Adrenal gland (tissue), 5 donors: ENCODE measurements at regions not wholly inside any gene's neighbourhood (a gene's known extent, or its start where the extent isn't known, plus 50 kb on each side); places are given as distances from the start of the nearest gene placed in this dataset.

ENCODE experiments used
- POLR2A ChIP-seq, 2 donors: fragments of 450-650 bp; IDR thresholded peaks; one replicate each; pipeline ENCODE4 v1.6.1; 2017; ENCODE audit warnings: antibody characterized with exemption in 2 of 2, mild to moderate bottlenecking in 2 of 2, moderate library complexity in 1 of 2
- TF ChIP-seq, protein P1 (sequence below), 6 experiments: fragments of 450-650 bp in 4 of 6; fragments of 200-600 bp in 2 of 6; sonication (generic) in 1 of 6; IDR thresholded peaks; 1 replicate in 5 of 6; 2 replicates in 1 of 6; pipeline versions ENCODE4 v1.5.1 to v1.8.0; 2016 to 2021; ENCODE audit warnings: antibody characterized with exemption in 6 of 6, mild to moderate bottlenecking in 2 of 6, moderate library complexity in 1 of 6
- donor health status: DM: no; HTN: no; CAD: no.

- TF ChIP-seq, protein P1, sequence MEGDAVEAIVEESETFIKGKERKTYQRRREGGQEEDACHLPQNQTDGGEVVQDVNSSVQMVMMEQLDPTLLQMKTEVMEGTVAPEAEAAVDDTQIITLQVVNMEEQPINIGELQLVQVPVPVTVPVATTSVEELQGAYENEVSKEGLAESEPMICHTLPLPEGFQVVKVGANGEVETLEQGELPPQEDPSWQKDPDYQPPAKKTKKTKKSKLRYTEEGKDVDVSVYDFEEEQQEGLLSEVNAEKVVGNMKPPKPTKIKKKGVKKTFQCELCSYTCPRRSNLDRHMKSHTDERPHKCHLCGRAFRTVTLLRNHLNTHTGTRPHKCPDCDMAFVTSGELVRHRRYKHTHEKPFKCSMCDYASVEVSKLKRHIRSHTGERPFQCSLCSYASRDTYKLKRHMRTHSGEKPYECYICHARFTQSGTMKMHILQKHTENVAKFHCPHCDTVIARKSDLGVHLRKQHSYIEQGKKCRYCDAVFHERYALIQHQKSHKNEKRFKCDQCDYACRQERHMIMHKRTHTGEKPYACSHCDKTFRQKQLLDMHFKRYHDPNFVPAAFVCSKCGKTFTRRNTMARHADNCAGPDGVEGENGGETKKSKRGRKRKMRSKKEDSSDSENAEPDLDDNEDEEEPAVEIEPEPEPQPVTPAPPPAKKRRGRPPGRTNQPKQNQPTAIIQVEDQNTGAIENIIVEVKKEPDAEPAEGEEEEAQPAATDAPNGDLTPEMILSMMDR (IDR thresholded peaks at IDR 0.05): no peak
- TF ChIP-seq POLR2A (IDR thresholded peaks at IDR 0.05): no peak
Observed at GRCh38 chr1:18018366-18018765, 89.2 kb upstream of the IGSF21 start.
